AG09309 (cell line): ENCODE measurements at regions not wholly inside any gene's neighbourhood (a gene's known extent, or its start where the extent isn't known, plus 50 kb on each side); places are given as distances from the start of the nearest gene placed in this dataset.

Source experiments
- DNase-seq: peaks from one replicate; pipeline ENCODE4 v3.0.0-alpha.2; 2010; ENCODE audit warnings: low read depth
- H3K4me3 ChIP-seq: 2 replicates; pipeline ENCODE4 v1.5.1; 2011; ENCODE audit warnings: mild to moderate bottlenecking, low read depth, low read length, moderate library complexity; ENCODE audit not compliant: control insufficient read depth
- TF ChIP-seq, protein P1 (sequence below): IDR thresholded peaks from 2 replicates; pipeline ENCODE4 v1.5.1; 2011; ENCODE audit warnings: mild to moderate bottlenecking, low read depth, low read length, inconsistent platforms; ENCODE audit not compliant: insufficient read depth, control insufficient read depth; ENCODE audit errors: missing control alignments

DNA sequence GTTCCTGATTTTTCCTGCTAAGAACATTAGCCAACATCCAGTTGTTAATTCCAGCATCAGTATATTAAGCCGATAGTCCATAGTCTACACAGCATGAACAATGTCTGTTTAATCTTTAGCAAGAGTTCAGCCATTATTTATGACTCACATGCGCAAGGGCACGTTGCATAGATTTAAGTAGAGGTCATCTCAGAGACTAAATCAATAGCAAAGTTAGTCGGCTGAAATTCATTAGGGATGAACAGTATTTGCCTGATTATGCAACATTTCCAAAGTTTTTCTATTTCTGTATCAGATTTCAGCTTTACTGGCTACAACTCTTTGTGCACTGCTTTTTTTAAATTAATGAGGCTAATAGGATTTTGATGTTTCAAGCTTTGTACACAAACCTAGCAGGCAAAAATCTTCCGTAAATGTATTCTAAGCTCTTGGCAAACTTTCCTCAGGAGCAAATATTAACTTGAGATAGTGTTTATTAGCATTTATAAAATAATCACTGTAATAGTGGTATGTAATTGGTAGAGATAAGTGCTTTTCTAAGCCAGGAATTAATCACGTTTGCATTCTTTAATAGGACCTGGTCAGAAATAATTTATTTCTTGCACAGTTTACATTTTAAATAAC, 578.7 kb upstream of the ID2 start:
- TF ChIP-seq, protein P1, sequence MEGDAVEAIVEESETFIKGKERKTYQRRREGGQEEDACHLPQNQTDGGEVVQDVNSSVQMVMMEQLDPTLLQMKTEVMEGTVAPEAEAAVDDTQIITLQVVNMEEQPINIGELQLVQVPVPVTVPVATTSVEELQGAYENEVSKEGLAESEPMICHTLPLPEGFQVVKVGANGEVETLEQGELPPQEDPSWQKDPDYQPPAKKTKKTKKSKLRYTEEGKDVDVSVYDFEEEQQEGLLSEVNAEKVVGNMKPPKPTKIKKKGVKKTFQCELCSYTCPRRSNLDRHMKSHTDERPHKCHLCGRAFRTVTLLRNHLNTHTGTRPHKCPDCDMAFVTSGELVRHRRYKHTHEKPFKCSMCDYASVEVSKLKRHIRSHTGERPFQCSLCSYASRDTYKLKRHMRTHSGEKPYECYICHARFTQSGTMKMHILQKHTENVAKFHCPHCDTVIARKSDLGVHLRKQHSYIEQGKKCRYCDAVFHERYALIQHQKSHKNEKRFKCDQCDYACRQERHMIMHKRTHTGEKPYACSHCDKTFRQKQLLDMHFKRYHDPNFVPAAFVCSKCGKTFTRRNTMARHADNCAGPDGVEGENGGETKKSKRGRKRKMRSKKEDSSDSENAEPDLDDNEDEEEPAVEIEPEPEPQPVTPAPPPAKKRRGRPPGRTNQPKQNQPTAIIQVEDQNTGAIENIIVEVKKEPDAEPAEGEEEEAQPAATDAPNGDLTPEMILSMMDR = no peak
- no peak for DNase-seq
- no peak overlapping the region for H3K4me3 ChIP-seq

DNA sequence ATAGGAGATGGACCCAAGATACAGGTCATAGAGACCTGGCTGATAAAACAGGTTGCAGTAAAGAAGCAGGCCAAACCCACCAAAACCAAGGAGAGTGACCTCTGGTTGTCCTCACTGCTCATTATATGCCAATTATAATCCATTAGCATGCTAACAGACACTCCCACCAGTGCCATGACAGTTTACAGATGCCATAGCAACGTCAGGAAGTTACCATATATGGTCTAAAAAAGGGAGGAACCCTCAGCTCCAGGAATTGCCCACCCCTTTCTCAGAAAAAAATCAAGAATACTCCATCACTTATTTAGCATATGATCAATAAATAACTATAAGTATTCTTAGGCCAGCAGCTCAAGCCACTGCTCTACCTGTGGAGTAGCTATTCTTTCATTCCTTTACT, 574.7 kb upstream of the ID2 start:
- TF ChIP-seq, protein P1 = no peak
- no peak overlapping the region for H3K4me3 ChIP-seq
- DNase-seq = no peak

DNA sequence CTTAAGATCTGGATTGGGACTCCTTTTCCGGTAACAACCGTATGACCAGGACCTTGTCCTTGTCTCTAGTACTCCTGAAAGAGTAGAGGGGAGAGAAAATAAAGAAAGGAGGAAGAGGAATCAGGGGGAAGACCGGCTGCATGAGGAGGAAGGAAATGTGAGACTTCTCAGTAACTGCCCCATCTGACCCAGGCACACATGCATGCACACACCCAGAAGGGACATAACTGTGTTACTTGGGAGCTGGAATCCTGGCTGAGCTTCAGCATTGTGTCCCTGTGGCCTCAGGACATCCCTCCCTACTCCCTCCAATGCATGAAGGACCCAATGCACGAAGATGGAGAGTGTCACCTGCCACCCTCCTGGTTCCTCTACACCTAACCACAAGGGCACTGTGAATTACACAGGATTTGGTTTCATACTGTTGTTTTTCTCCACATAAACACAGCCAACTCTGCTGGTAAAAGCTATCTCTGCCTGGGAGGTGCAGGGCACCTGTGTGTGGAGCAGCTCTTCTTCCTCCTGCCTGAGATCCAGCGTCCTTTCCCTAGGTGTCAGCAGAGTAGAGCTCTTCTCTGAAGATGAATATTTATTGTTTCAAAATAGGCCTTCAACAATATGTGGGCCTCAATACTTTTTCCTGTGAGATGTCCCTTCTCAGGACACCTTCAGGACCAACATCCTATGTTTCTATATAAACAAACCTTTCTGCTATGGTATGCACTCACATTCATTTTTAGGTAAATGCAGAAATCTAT, 574.1 kb upstream of the ID2 start:
- H3K4me3 ChIP-seq = no peak overlapping the region
- TF ChIP-seq, protein P1 = no peak
- no peak for DNase-seq

DNA sequence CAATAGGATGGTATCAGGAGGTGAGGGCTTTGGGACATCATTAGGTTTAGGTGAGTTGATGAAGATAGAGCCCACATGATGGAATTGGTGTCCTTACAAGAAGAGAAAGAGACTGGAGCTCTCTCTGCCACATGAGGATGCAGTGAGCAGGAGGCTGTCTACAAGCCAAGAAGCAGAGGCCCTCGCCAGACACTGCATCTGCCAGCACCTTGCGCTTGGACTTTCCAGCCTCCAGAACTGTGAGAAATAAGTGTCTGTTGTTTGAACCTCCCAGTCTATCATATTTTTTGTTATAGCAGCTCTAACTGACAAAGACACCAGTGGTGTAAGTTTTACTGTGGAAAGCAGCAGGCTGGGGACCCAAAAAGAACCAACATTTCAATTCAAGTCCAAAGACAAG, 571.1 kb upstream of the ID2 start:
- H3K4me3 ChIP-seq = no peak overlapping the region
- no peak for DNase-seq
- TF ChIP-seq, protein P1 = no peak

DNA sequence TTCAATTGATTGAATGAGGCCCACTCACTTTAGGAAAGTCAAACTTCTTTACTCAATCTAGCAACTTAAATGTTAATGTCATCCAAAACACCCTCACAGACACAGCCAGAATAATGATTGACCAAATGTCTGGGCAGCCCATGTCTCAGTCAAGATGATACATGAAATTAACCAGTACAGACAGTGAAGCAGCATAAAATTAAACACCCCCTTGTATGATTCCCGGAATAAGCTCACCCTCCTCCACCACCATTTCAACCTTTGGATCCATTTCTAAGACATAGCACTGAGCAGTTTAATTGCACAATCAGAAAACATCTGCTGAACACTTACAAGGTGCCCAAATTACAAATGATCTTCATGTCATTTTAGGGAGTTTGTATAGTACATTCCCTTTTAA, 570.7 kb upstream of the ID2 start:
- DNase-seq = no peak
- no peak overlapping the region for H3K4me3 ChIP-seq
- TF ChIP-seq, protein P1 = no peak

DNA sequence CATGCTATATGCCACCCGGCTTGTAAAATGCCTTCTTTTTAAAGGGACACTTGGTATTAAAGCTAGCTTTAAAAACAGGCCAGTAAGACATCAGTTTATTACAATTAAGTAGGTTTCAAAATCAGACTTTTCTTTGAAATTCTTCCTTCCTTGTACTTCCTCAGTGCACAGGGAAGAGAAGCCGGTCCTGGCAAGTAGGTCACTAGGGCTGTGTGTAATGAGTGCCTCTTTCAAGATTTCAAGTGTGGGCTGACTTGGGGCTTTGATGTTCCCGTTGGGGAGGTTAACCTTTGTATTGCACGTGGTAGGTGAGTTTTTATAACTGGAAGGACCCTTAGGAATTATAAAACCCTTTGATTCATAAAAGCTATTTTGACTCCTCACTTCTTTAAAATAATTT, 566.4 kb upstream of the ID2 start:
- no peak for DNase-seq
- TF ChIP-seq, protein P1 = no peak
- no peak overlapping the region for H3K4me3 ChIP-seq
